Suprapubic skin (tissue), 4 donors: ENCODE measurements at regions not wholly inside any gene's neighbourhood (a gene's known extent, or its start where the extent isn't known, plus 50 kb on each side); places are given as distances from the start of the nearest gene placed in this dataset.

ENCODE experiments used
- DNase-seq, 2 donors: peaks; one replicate each; pipeline ENCODE4 v3.0.0-alpha.2; 2019; ENCODE audit warnings: low spot score in 2 of 2
- H3K27ac ChIP-seq: fragments of 200-600 bp; sonication (generic); one replicate; pipeline ENCODE4 v1.5.1; 2019
- H3K27me3 ChIP-seq: fragments of 200-600 bp; sonication (generic); one replicate; pipeline ENCODE4 v1.5.1; 2019
- H3K36me3 ChIP-seq: fragments of 200-600 bp; sonication (generic); one replicate; pipeline ENCODE4 v1.5.1; 2019
- H3K4me1 ChIP-seq: fragments of 200-600 bp; sonication (generic); one replicate; pipeline ENCODE4 v1.5.1; 2019
- H3K4me3 ChIP-seq: fragments of 200-600 bp; sonication (generic); one replicate; pipeline ENCODE4 v1.5.1; 2019; ENCODE audit warnings: mild to moderate bottlenecking
- H3K9me3 ChIP-seq: fragments of 200-600 bp; sonication (generic); one replicate; pipeline ENCODE4 v1.5.1; 2019
- CTCF ChIP-seq, 2 donors: fragments of 200-600 bp in 1 of 2; fragments of 450-650 bp in 1 of 2; sonication (generic) in 1 of 2; IDR thresholded peaks; one replicate each; pipeline ENCODE4 v1.5.1; 2016 to 2019; ENCODE audit warnings: antibody characterized with exemption in 2 of 2, mild to moderate bottlenecking in 1 of 2, moderate library complexity in 1 of 2
- EP300 ChIP-seq: sonication (generic); formaldehyde crosslinking; IDR thresholded peaks from one replicate; pipeline ENCODE4 v1.6.1; 2017; ENCODE audit warnings: antibody characterized with exemption
- POLR2A ChIP-seq, 2 donors: fragments of 450-650 bp; IDR thresholded peaks; one replicate each; pipeline ENCODE4 v1.6.1; 2017; ENCODE audit warnings: antibody characterized with exemption in 2 of 2, mild to moderate bottlenecking in 2 of 2, moderate library complexity in 2 of 2
- POLR2AphosphoS5 ChIP-seq, 3 donors: sonication (generic); formaldehyde crosslinking; IDR thresholded peaks; one replicate each; pipeline ENCODE4 v1.6.1; 2017; ENCODE audit warnings: antibody characterized with exemption in 3 of 3
- WGBS: methylation state at CpG from one replicate; pipeline ENCODE4 v1.1.5; 2018; 5-methylcytosine and 5-hydroxymethylcytosine counted together

DNA sequence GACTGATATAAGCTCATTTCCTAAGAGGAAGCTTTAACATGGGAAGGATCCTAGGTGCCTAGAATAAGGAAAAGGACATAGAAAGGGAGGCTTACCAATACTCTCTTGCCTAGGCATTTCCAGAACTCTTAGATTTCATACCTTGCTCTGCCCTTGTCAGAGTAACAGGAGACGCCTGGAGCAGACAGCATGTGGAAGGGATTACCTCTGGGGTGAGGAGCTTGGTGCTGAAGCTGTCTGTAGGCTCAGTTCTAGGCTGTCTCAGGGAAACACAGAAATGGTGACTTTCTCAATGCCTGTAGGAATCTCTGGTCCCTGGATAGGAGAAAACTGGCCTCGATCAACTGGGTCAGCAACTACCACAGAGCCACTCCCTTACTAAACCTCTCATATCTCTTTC is 150.0 kb downstream of the SLC4A3 start:
- peaks cover 5% of the 10 kb centered on the region for H3K27me3 ChIP-seq

GRCh38 chr2:219778189-219778588 is 150.8 kb downstream of the SLC4A3 start:
- 87% methylated on average over 2 of the region's 2 CpGs for WGBS
- H3K36me3 ChIP-seq, result no peaks in the 10 kb centered on the region

More for the DNA sequence above, 150.0 kb downstream of the SLC4A3 start:
- H3K9me3 ChIP-seq, result no peaks in the 10 kb centered on the region
- H3K4me3 ChIP-seq, result no peak overlapping the region
- no peak overlapping the region for H3K27ac ChIP-seq
- WGBS, result 96% methylated on average over 2 of the region's 2 CpGs
- no peaks in the 10 kb centered on the region for H3K4me1 ChIP-seq
- H3K36me3 ChIP-seq, result no peaks in the 10 kb centered on the region
- no peak for DNase-seq
- TF ChIP-seq EP300, result no peak
- no peak for TF ChIP-seq POLR2AphosphoS5 (IDR thresholded peaks at IDR 0.05)
- TF ChIP-seq CTCF (IDR thresholded peaks at IDR 0.05), result no peak
- no peak for TF ChIP-seq POLR2A (IDR thresholded peaks at IDR 0.05)

GRCh38 chr2:219782737-219783348 is 155.4 kb downstream of the SLC4A3 start:
- DNase-seq, result no peak

More at GRCh38 chr2:219778189-219778588, 150.8 kb downstream of the SLC4A3 start:
- no peak for DNase-seq
- Histone ChIP-seq H3K4me3 (no peak overlapping the region), H3K27ac (no peak overlapping the region), H3K4me1 (no peaks in the 10 kb centered on the region), H3K27me3 (peaks cover 5% of the 10 kb centered on the region), H3K9me3 (no peaks in the 10 kb centered on the region)
- TF ChIP-seq EP300 (no peak), POLR2A (IDR thresholded peaks at IDR 0.05) (no peak), CTCF (IDR thresholded peaks at IDR 0.05) (no peak), POLR2AphosphoS5 (IDR thresholded peaks at IDR 0.05) (no peak)

GRCh38 chr2:219783359-219783975 is 156.0 kb downstream of the SLC4A3 start:
- Histone ChIP-seq H3K36me3 (no peaks in the 10 kb centered on the region), H3K4me3 (no peak overlapping the region), H3K27ac (no peak overlapping the region), H3K9me3 (no peaks in the 10 kb centered on the region), H3K4me1 (no peaks in the 10 kb centered on the region), H3K27me3 (peaks cover 5% of the 10 kb centered on the region)
- TF ChIP-seq CTCF (IDR thresholded peaks at IDR 0.05) (no peak), EP300 (no peak), POLR2A (IDR thresholded peaks at IDR 0.05) (no peak), POLR2AphosphoS5 (IDR thresholded peaks at IDR 0.05) (no peak)
- no peak for DNase-seq
- WGBS, result 73% methylated on average over 4 of the region's 4 CpGs

More at GRCh38 chr2:219782737-219783348, 155.4 kb downstream of the SLC4A3 start:
- no peak overlapping the region for H3K27ac ChIP-seq
- peaks cover 5% of the 10 kb centered on the region for H3K27me3 ChIP-seq
- no peaks in the 10 kb centered on the region for H3K36me3 ChIP-seq
- no peaks in the 10 kb centered on the region for H3K9me3 ChIP-seq
- H3K4me3 ChIP-seq, result no peak overlapping the region
- TF ChIP-seq CTCF (IDR thresholded peaks at IDR 0.05) (no peak), POLR2A (IDR thresholded peaks at IDR 0.05) (no peak), POLR2AphosphoS5 (IDR thresholded peaks at IDR 0.05) (no peak), EP300 (no peak)
- H3K4me1 ChIP-seq, result no peaks in the 10 kb centered on the region
- 51% methylated on average over 7 of the region's 7 CpGs for WGBS

- Histone ChIP-seq H3K9me3 (no peaks in the 10 kb centered on the region), H3K27me3 (peaks cover 5% of the 10 kb centered on the region), H3K4me3 (no peak overlapping the region), H3K4me1 (no peaks in the 10 kb centered on the region), H3K27ac (no peak overlapping the region), H3K36me3 (no peaks in the 10 kb centered on the region)
- no peak for DNase-seq
- 78% methylated on average over 3 of the region's 6 CpGs for WGBS
- TF ChIP-seq POLR2AphosphoS5 (IDR thresholded peaks at IDR 0.05), result no peak
Observed at GRCh38 chr2:219784178-219784577, 156.7 kb downstream of the SLC4A3 start.
